Liver (tissue), 3 donors: ENCODE measurements at regions not wholly inside any gene's neighbourhood (a gene's known extent, or its start where the extent isn't known, plus 50 kb on each side); places are given as distances from the start of the nearest gene placed in this dataset.

Experiments used
- GABPA ChIP-seq, 2 donors: IDR thresholded peaks in 1 of 2; conservative IDR thresholded peaks in 1 of 2; 2 replicates each; pipeline ENCODE4 v1.6.1; 2016; ENCODE audit warnings: antibody characterized with exemption in 2 of 2, mild to moderate bottlenecking in 1 of 2, moderate library complexity in 1 of 2
- JUND ChIP-seq, 2 donors: IDR thresholded peaks; 2 replicates each; pipeline ENCODE4 v1.6.1; 2016; ENCODE audit warnings: antibody characterized with exemption in 2 of 2
- REST ChIP-seq: IDR thresholded peaks from 2 replicates; pipeline ENCODE4 v1.6.1; 2016; ENCODE audit warnings: antibody characterized with exemption, mild to moderate bottlenecking
- TAF1 ChIP-seq: conservative IDR thresholded peaks from 2 replicates; pipeline ENCODE4 v1.6.1; 2016; ENCODE audit warnings: antibody characterized with exemption, mild to moderate bottlenecking
- YY1 ChIP-seq: IDR thresholded peaks from 2 replicates; pipeline ENCODE4 v1.6.1; 2016; ENCODE audit warnings: antibody characterized with exemption, mild to moderate bottlenecking
- TF ChIP-seq, protein P1 (sequence below): fragments of 150-350 bp; IDR thresholded peaks from 2 replicates; pipeline ENCODE4 v1.5.1; 2017; ENCODE audit warnings: improper control_type of control experiment, low read depth, low read length; ENCODE audit not compliant: missing input control
- TF ChIP-seq, protein P2 (sequence below): IDR thresholded peaks from 2 replicates; pipeline ENCODE4 v1.6.1; 2016; ENCODE audit warnings: antibody characterized with exemption
- TF ChIP-seq, protein P3 (sequence below): IDR thresholded peaks from 2 replicates; pipeline ENCODE4 v1.6.1; 2016; ENCODE audit warnings: antibody characterized with exemption
- TF ChIP-seq, protein P4 (sequence below): IDR thresholded peaks from 2 replicates; pipeline ENCODE4 v1.6.1; 2016; ENCODE audit warnings: antibody characterized with exemption
- donor health status: healthy.
- donor health status: healthy.

DNA sequence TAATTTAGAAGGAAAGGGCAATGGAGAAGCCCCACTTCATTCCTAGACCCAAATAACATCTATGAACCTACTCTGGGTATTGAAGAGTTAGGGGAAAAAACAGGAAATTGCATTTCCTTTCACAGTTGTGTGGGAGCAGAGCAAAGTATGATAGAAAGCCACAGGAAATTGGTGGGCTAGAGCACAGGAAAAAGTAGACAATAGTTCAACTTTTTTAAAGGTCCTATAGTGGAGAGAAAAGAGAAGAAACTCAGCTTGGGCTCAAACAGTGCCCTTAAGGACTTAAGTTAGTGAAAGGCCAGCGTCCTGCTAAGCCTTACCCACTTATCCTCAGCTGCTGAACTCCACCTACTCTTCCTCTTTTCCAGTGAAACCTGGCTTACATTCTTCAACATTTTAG is 258.1 kb downstream of the DPY19L2 start:
- TF ChIP-seq, protein P1, sequence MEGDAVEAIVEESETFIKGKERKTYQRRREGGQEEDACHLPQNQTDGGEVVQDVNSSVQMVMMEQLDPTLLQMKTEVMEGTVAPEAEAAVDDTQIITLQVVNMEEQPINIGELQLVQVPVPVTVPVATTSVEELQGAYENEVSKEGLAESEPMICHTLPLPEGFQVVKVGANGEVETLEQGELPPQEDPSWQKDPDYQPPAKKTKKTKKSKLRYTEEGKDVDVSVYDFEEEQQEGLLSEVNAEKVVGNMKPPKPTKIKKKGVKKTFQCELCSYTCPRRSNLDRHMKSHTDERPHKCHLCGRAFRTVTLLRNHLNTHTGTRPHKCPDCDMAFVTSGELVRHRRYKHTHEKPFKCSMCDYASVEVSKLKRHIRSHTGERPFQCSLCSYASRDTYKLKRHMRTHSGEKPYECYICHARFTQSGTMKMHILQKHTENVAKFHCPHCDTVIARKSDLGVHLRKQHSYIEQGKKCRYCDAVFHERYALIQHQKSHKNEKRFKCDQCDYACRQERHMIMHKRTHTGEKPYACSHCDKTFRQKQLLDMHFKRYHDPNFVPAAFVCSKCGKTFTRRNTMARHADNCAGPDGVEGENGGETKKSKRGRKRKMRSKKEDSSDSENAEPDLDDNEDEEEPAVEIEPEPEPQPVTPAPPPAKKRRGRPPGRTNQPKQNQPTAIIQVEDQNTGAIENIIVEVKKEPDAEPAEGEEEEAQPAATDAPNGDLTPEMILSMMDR = no peak
- TF ChIP-seq, protein P2, sequence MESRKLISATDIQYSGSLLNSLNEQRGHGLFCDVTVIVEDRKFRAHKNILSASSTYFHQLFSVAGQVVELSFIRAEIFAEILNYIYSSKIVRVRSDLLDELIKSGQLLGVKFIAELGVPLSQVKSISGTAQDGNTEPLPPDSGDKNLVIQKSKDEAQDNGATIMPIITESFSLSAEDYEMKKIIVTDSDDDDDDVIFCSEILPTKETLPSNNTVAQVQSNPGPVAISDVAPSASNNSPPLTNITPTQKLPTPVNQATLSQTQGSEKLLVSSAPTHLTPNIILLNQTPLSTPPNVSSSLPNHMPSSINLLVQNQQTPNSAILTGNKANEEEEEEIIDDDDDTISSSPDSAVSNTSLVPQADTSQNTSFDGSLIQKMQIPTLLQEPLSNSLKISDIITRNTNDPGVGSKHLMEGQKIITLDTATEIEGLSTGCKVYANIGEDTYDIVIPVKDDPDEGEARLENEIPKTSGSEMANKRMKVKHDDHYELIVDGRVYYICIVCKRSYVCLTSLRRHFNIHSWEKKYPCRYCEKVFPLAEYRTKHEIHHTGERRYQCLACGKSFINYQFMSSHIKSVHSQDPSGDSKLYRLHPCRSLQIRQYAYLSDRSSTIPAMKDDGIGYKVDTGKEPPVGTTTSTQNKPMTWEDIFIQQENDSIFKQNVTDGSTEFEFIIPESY = no peak
- TF ChIP-seq REST = no peak
- TF ChIP-seq GABPA (IDR thresholded peaks at IDR 0.05 in 1 of 2, conservative IDR thresholded peaks at IDR 0.05 in 1 of 2) = no peak
- TF ChIP-seq, protein P3, sequence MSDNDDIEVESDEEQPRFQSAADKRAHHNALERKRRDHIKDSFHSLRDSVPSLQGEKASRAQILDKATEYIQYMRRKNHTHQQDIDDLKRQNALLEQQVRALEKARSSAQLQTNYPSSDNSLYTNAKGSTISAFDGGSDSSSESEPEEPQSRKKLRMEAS = no peak
- TF ChIP-seq, protein P4, sequence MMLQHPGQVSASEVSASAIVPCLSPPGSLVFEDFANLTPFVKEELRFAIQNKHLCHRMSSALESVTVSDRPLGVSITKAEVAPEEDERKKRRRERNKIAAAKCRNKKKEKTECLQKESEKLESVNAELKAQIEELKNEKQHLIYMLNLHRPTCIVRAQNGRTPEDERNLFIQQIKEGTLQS = no peak
- no peak for TF ChIP-seq TAF1
- TF ChIP-seq YY1 = no peak
- no peak for TF ChIP-seq JUND (IDR thresholded peaks at IDR 0.05)
